Neutrophil (primary cell): ENCODE measurements at regions not wholly inside any gene's neighbourhood (a gene's known extent, or its start where the extent isn't known, plus 50 kb on each side); places are given as distances from the start of the nearest gene placed in this dataset.

Experiments
- H3K27ac ChIP-seq: fragments of 200-600 bp; sonication (generic); 2 replicates; pipeline ENCODE4 v1.5.1; 2016; ENCODE audit warnings: mild to moderate bottlenecking, moderate library complexity
- H3K27me3 ChIP-seq: fragments of 200-600 bp; sonication (generic); 2 replicates; pipeline ENCODE4 v1.6.0; 2016; ENCODE audit warnings: mild to moderate bottlenecking
- H3K36me3 ChIP-seq: fragments of 200-600 bp; sonication (generic); 2 replicates; pipeline ENCODE4 v1.5.1; 2017
- H3K4me1 ChIP-seq, 2 experiments: fragments of 200-600 bp in 1 of 2; sonication (generic) in 1 of 2; 1 replicate in 1 of 2; 2 replicates in 1 of 2; pipeline versions ENCODE4 v1.5.1 to v1.6.1; 2013 to 2016; ENCODE audit warnings: low read depth in 1 of 2, low read length in 1 of 2, mild to moderate bottlenecking in 1 of 2, moderate library complexity in 1 of 2; ENCODE audit not compliant: control insufficient read depth in 1 of 2, insufficient read depth in 1 of 2
- H3K4me3 ChIP-seq, 2 experiments: fragments of 200-600 bp in 1 of 2; sonication (generic) in 1 of 2; 1 replicate in 1 of 2; 2 replicates in 1 of 2; pipeline ENCODE4 v1.5.1; 2013 to 2016; ENCODE audit warnings: low read depth in 1 of 2, low read length in 1 of 2, mild to moderate bottlenecking in 1 of 2, moderate library complexity in 1 of 2
- H3K9me3 ChIP-seq: fragments of 200-600 bp; sonication (generic); 2 replicates; pipeline ENCODE4 v1.5.1; 2016
- CTCF ChIP-seq: fragments of 200-600 bp; sonication (generic); IDR thresholded peaks from 2 replicates; pipeline ENCODE4 v1.5.1; 2016; ENCODE audit warnings: antibody characterized with exemption

- Histone ChIP-seq H3K36me3 (no peaks in the 10 kb centered on the region), H3K27ac (no peak overlapping the region), H3K9me3 (no peaks in the 10 kb centered on the region), H3K4me3 (no peak overlapping the region), H3K4me1 (no peaks in the 10 kb centered on the region), H3K27me3 (no peaks in the 10 kb centered on the region)
- TF ChIP-seq CTCF: no peak
Observed at GRCh38 chr21:16407403-16408240, 677.8 kb downstream of the USP25 start.

DNA sequence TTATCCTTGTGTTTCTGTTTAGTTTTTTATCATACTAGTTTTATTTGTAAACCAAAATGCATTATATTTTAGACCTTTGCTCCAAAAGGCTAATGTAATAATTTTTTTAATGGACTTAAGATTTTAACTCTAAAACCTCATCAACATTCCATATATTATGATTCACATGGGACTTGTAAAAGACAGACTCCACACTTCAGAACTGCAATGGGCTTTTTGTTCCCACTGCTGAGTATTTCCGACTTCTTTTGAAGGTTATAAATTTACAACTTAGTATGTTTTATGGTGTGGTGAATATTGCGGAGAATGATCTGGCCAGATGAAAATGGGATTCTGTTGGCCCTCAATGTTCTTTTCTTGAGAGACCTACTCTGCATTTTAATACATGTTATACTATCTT lies 678.5 kb downstream of the USP25 start:
- H3K4me1 ChIP-seq: no peaks in the 10 kb centered on the region
- no peaks in the 10 kb centered on the region for H3K36me3 ChIP-seq
- TF ChIP-seq CTCF: no peak
- H3K27me3 ChIP-seq: no peaks in the 10 kb centered on the region
- H3K9me3 ChIP-seq: no peaks in the 10 kb centered on the region
- no peak overlapping the region for H3K27ac ChIP-seq
- no peak overlapping the region for H3K4me3 ChIP-seq

DNA sequence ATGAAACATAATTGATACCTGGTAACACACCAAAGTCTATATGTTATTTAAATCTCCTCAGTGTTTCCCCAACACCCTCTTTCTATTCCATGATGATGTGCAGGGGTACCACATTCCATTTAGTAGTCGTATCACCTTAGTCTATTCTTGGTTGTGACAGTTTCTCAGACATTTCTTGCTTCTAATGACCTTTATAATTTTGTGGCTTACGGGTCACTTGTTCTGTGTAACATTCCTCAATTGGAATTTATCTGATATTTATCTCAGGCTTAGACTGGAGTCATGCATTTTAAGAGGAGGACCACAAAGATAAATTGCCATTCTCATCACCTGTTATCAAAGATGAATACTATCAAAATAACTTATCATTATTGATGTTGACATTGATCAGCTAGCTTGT lies 679.6 kb downstream of the USP25 start:
- Histone ChIP-seq H3K4me1 (no peaks in the 10 kb centered on the region), H3K27ac (no peak overlapping the region)

DNA sequence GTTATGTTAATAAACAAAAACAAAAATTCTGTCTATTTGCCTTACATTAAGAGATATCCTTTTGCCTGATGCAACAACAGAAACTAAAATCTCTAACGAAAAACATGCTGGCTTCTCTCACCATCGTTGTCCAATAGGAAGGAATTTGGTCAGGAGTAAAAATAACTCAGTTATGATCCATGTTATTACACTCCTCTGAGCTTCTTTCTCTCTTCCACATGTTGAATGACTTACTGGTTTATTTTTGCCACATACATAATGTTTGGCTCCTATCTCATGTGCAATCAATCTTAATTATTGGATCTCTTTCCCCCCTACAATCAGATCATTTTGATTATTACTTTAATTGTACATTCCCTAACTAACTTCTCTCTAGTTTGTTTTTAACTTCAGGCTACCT lies 688.4 kb downstream of the USP25 start:
- Histone ChIP-seq H3K4me1 (no peaks in the 10 kb centered on the region), H3K36me3 (no peaks in the 10 kb centered on the region), H3K27me3 (no peaks in the 10 kb centered on the region), H3K27ac (no peak overlapping the region), H3K4me3 (no peak overlapping the region), H3K9me3 (no peaks in the 10 kb centered on the region)
- no peak for TF ChIP-seq CTCF

More for the DNA sequence above, 679.6 kb downstream of the USP25 start:
- no peaks in the 10 kb centered on the region for H3K36me3 ChIP-seq
- no peak overlapping the region for H3K4me3 ChIP-seq
- H3K27me3 ChIP-seq: no peaks in the 10 kb centered on the region
- TF ChIP-seq CTCF: no peak
- no peaks in the 10 kb centered on the region for H3K9me3 ChIP-seq

GRCh38 chr21:16418642-16419041 lies 688.9 kb downstream of the USP25 start:
- no peaks in the 10 kb centered on the region for H3K4me1 ChIP-seq
- H3K27ac ChIP-seq: no peak overlapping the region
- no peaks in the 10 kb centered on the region for H3K9me3 ChIP-seq
- H3K27me3 ChIP-seq: no peaks in the 10 kb centered on the region
- no peak for TF ChIP-seq CTCF
- no peaks in the 10 kb centered on the region for H3K36me3 ChIP-seq
- no peak overlapping the region for H3K4me3 ChIP-seq
